ENCODE measurements at regions not wholly inside any gene's neighbourhood (a gene's known extent, or its start where the extent isn't known, plus 50 kb on each side); places are given as distances from the start of the nearest gene placed in this dataset.

DNA sequence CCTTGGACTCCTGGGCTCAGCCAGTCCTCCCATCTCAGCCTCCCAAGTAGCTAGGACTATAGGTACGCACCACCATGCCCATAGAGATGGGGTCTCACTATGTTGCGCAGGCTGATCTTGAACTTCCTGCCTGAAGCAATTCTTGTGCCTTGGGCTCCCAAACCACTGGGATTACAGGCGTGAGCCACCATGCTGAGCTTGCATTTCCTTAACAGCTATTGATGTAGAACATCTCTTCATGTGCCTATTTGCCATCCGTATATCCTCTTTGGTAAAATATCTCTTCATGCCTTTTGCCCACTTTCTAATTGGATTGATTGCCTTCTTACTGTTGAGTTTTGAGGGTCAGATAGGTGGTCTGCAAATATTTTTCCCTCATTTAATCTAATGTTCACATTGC is 208.9 kb upstream of the TLE3 start:
- no peak for TF ChIP-seq CTCF (IDR thresholded peaks at IDR 0.05)
- no peak for TF ChIP-seq EZH2 (IDR thresholded peaks at IDR 0.05)
- TF ChIP-seq EZH2phosphoT487 (IDR thresholded peaks at IDR 0.05), result no peak
- Histone ChIP-seq H3K4me3 (no peak overlapping the region), H3K9me3 (ENCODE audit: low read depth) (no peaks in the 10 kb centered on the region), H3F3A (ENCODE audit: low read depth) (no peaks in the 10 kb centered on the region), H3K79me2 (ENCODE audit: low read depth) (no peaks in the 10 kb centered on the region), H3K27ac (no peak overlapping the region), H3K27me3 (no peaks in the 10 kb centered on the region), H3K4me2 (no peak overlapping the region), H3K9ac (no peak overlapping the region), H3K36me3 (no peaks in the 10 kb centered on the region), H3K4me1 (no peaks in the 10 kb centered on the region), H4K20me1 (ENCODE audit: low read depth) (no peaks in the 10 kb centered on the region), H2AFZ (replicated peaks) (no peak overlapping the region)
- no peaks in the 10 kb centered on the region for H3K36me3 Mint-ChIP-seq
- H3K27ac Mint-ChIP-seq, result no peak overlapping the region
- H3K9me3 Mint-ChIP-seq, result peaks cover 2% of the 10 kb centered on the region
- peaks cover 4% of the 10 kb centered on the region for H3K27me3 Mint-ChIP-seq (ENCODE audit: insufficient read depth, low read depth)
- H3K4me1 Mint-ChIP-seq, result no peaks in the 10 kb centered on the region
- H3K4me3 Mint-ChIP-seq, result no peak overlapping the region
- no peak for DNase-seq (ENCODE audit: low spot score)

GRCh38 chr15:70306081-70306480 is 208.4 kb upstream of the TLE3 start:
- Mint-ChIP-seq H3K27ac (no peak overlapping the region), H3K4me1 (no peaks in the 10 kb centered on the region), H3K4me3 (no peak overlapping the region), H3K36me3 (no peaks in the 10 kb centered on the region), H3K9me3 (peaks cover 2% of the 10 kb centered on the region), H3K27me3 (ENCODE audit: insufficient read depth, low read depth) (peaks cover 4% of the 10 kb centered on the region)
- no peak overlapping the region for H2AFZ ChIP-seq (replicated peaks)
- no peak for TF ChIP-seq EZH2phosphoT487 (IDR thresholded peaks at IDR 0.05)
- TF ChIP-seq CTCF (IDR thresholded peaks at IDR 0.05), result no peak
- TF ChIP-seq EZH2 (IDR thresholded peaks at IDR 0.05), result no peak
- no peak overlapping the region for H3K4me3 ChIP-seq
- H3K4me1 ChIP-seq, result no peaks in the 10 kb centered on the region
- H3F3A ChIP-seq (ENCODE audit: low read depth), result no peaks in the 10 kb centered on the region
- H3K9me3 ChIP-seq (ENCODE audit: low read depth), result no peaks in the 10 kb centered on the region
- no peaks in the 10 kb centered on the region for H3K79me2 ChIP-seq (ENCODE audit: low read depth)
- H3K9ac ChIP-seq, result no peak overlapping the region
- no peaks in the 10 kb centered on the region for H3K27me3 ChIP-seq
- no peak overlapping the region for H3K27ac ChIP-seq
- no peak for DNase-seq (ENCODE audit: low spot score)
- no peaks in the 10 kb centered on the region for H4K20me1 ChIP-seq (ENCODE audit: low read depth)
- no peak overlapping the region for H3K4me2 ChIP-seq
- no peaks in the 10 kb centered on the region for H3K36me3 ChIP-seq

DNA sequence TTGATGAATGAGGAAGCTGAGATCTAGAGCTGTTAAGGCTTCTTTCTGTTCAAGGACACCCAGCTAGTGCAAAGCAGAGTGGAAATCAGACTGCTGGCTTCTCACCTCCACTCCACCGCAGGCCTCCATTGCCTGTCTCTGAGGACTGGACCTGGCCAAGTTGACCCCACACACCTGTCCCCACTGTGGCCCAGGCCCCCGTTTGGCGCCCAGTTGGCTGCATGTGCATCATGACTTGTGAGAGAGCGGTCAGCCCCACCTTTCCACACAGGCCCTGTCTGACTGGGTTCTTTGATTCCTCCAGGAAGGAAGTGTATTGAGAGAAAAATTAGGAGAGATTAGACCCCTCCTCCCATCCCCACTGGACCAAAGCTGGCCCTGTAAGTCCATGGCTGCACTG is 206.3 kb upstream of the TLE3 start:
- H3K9me3 ChIP-seq (ENCODE audit: low read depth), result no peaks in the 10 kb centered on the region
- no peaks in the 10 kb centered on the region for H4K20me1 ChIP-seq (ENCODE audit: low read depth)
- H3K9me3 Mint-ChIP-seq, result no peaks in the 10 kb centered on the region
- no peaks in the 10 kb centered on the region for H3K36me3 ChIP-seq
- no peaks in the 10 kb centered on the region for H3K79me2 ChIP-seq (ENCODE audit: low read depth)
- H3F3A ChIP-seq (ENCODE audit: low read depth), result no peaks in the 10 kb centered on the region
- H3K4me1 Mint-ChIP-seq, result no peaks in the 10 kb centered on the region
- no peak overlapping the region for H3K27ac Mint-ChIP-seq
- H3K27ac ChIP-seq, result no peak overlapping the region
- no peaks in the 10 kb centered on the region for H3K27me3 ChIP-seq
- no peaks in the 10 kb centered on the region for H3K36me3 Mint-ChIP-seq
- no peak overlapping the region for H3K4me3 ChIP-seq
- no peak overlapping the region for H3K4me2 ChIP-seq
- H3K4me1 ChIP-seq, result no peaks in the 10 kb centered on the region
- TF ChIP-seq EZH2phosphoT487 (IDR thresholded peaks at IDR 0.05) (no peak), EZH2 (IDR thresholded peaks at IDR 0.05) (no peak), CTCF (IDR thresholded peaks at IDR 0.05) (no peak)
- H3K27me3 Mint-ChIP-seq (ENCODE audit: insufficient read depth, low read depth), result peaks cover 2% of the 10 kb centered on the region
- H2AFZ ChIP-seq (replicated peaks), result no peak overlapping the region
- no peak overlapping the region for H3K4me3 Mint-ChIP-seq
- no peak overlapping the region for H3K9ac ChIP-seq
- DNase-seq (ENCODE audit: low spot score), result no peak

DNA sequence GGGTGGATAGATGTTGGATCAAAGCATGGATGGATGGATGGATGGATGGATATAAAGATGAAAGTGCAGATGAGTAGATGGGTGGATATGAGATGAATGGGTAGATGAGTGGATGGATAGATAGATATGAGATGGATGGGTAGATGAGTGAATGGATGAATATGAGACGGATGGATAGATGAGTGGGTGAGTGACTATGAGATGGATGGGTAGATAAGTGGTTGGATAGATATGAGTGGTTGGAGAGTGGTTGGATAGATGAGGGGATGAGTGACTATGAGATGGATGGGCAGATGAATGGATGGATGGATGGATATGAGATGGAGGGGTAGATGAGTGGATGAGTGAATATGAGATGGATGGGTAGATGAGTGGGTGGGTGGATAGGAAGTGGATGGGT is 204.6 kb upstream of the TLE3 start:
- no peak overlapping the region for H3K9ac ChIP-seq
- H2AFZ ChIP-seq (replicated peaks), result no peak overlapping the region
- no peaks in the 10 kb centered on the region for H3K9me3 ChIP-seq (ENCODE audit: low read depth)
- DNase-seq (ENCODE audit: low spot score), result no peak
- H3K27ac ChIP-seq, result no peak overlapping the region
- H3F3A ChIP-seq (ENCODE audit: low read depth), result no peaks in the 10 kb centered on the region
- no peaks in the 10 kb centered on the region for H3K79me2 ChIP-seq (ENCODE audit: low read depth)
- no peaks in the 10 kb centered on the region for H3K36me3 Mint-ChIP-seq
- H4K20me1 ChIP-seq (ENCODE audit: low read depth), result no peaks in the 10 kb centered on the region
- H3K36me3 ChIP-seq, result no peaks in the 10 kb centered on the region
- H3K27me3 Mint-ChIP-seq (ENCODE audit: insufficient read depth, low read depth), result no peaks in the 10 kb centered on the region
- no peaks in the 10 kb centered on the region for H3K4me1 Mint-ChIP-seq
- no peaks in the 10 kb centered on the region for H3K4me1 ChIP-seq
- H3K4me3 ChIP-seq, result no peak overlapping the region
- H3K4me2 ChIP-seq, result no peak overlapping the region
- no peak overlapping the region for H3K4me3 Mint-ChIP-seq
- H3K9me3 Mint-ChIP-seq, result no peaks in the 10 kb centered on the region
- TF ChIP-seq CTCF (IDR thresholded peaks at IDR 0.05) (no peak), EZH2 (IDR thresholded peaks at IDR 0.05) (no peak), EZH2phosphoT487 (IDR thresholded peaks at IDR 0.05) (no peak)
- H3K27ac Mint-ChIP-seq, result no peak overlapping the region
- no peaks in the 10 kb centered on the region for H3K27me3 ChIP-seq
